Tibial nerve (tissue), 4 donors: ENCODE measurements at regions not wholly inside any gene's neighbourhood (a gene's known extent, or its start where the extent isn't known, plus 50 kb on each side); places are given as distances from the start of the nearest gene placed in this dataset.

Experiments used
- DNase-seq, 2 donors: peaks; one replicate each; pipeline ENCODE4 v3.0.0-alpha.2; 2019; ENCODE audit warnings: low spot score in 2 of 2
- H3K27ac ChIP-seq, 4 donors: fragments of 200-600 bp; sonication (generic) in 3 of 4; one replicate each; pipeline ENCODE4 v1.5.1; 2017 to 2019; ENCODE audit warnings: mild to moderate bottlenecking in 1 of 4
- H3K27me3 ChIP-seq, 2 donors: fragments of 200-600 bp; sonication (generic) in 1 of 2; one replicate each; pipeline versions ENCODE4 v1.5.1 to v1.6.0; 2017 to 2019
- H3K36me3 ChIP-seq, 3 donors: fragments of 200-600 bp; sonication (generic); one replicate each; pipeline ENCODE4 v1.5.1; 2018 to 2019
- H3K4me1 ChIP-seq, 4 donors: fragments of 200-600 bp; sonication (generic) in 3 of 4; one replicate each; pipeline ENCODE4 v1.5.1; 2017 to 2019
- H3K4me3 ChIP-seq, 4 donors: fragments of 200-600 bp; sonication (generic) in 3 of 4; one replicate each; pipeline ENCODE4 v1.5.1; 2017 to 2019; ENCODE audit warnings: mild to moderate bottlenecking in 1 of 4, moderate library complexity in 1 of 4
- H3K9me3 ChIP-seq, 4 donors: fragments of 200-600 bp; sonication (generic) in 3 of 4; one replicate each; pipeline ENCODE4 v1.5.1; 2017 to 2019
- CTCF ChIP-seq, 5 experiments: fragments of 200-600 bp in 3 of 5; fragments of 450-650 bp in 2 of 5; sonication (generic) in 3 of 5; IDR thresholded peaks; one replicate each; pipeline ENCODE4 v1.5.1; 2016 to 2019; ENCODE audit warnings: antibody characterized with exemption in 5 of 5, mild to moderate bottlenecking in 3 of 5, moderate library complexity in 2 of 5
- EP300 ChIP-seq, 2 donors: sonication (generic); formaldehyde crosslinking; IDR thresholded peaks; one replicate each; pipeline ENCODE4 v1.6.1; 2017; ENCODE audit warnings: antibody characterized with exemption in 2 of 2, mild to moderate bottlenecking in 1 of 2
- POLR2A ChIP-seq, 2 donors: fragments of 450-650 bp; IDR thresholded peaks; one replicate each; pipeline ENCODE4 v1.6.1; 2017; ENCODE audit warnings: antibody characterized with exemption in 2 of 2, mild to moderate bottlenecking in 2 of 2, moderate library complexity in 2 of 2
- WGBS, 2 donors: methylation state at CpG; one replicate each; pipeline ENCODE4 v1.1.5; 2018; 5-methylcytosine and 5-hydroxymethylcytosine counted together

- Histone ChIP-seq H3K4me3 (no peak overlapping the region), H3K4me1 (no peaks in the 10 kb centered on the region), H3K27ac (no peak overlapping the region), H3K9me3 (no peaks in the 10 kb centered on the region), H3K27me3 (no peaks in the 10 kb centered on the region), H3K36me3 (no peaks in the 10 kb centered on the region)
- no peak for TF ChIP-seq CTCF (IDR thresholded peaks at IDR 0.05)
- TF ChIP-seq POLR2A (IDR thresholded peaks at IDR 0.05), result no peak
- TF ChIP-seq EP300 (IDR thresholded peaks at IDR 0.05), result no peak
- no peak for DNase-seq
Observed at GRCh38 chr13:78884571-78884970, 225.6 kb upstream of the OBI1 start.

- no peak for DNase-seq
- no peak overlapping the region for H3K27ac ChIP-seq
- H3K4me3 ChIP-seq, result no peak overlapping the region
- H3K36me3 ChIP-seq, result no peaks in the 10 kb centered on the region
- H3K27me3 ChIP-seq, result no peaks in the 10 kb centered on the region
- H3K9me3 ChIP-seq, result no peaks in the 10 kb centered on the region
- TF ChIP-seq CTCF (IDR thresholded peaks at IDR 0.05) (no peak), EP300 (IDR thresholded peaks at IDR 0.05) (no peak), POLR2A (IDR thresholded peaks at IDR 0.05) (no peak)
- no peaks in the 10 kb centered on the region for H3K4me1 ChIP-seq
Observed at GRCh38 chr13:78881751-78882150, 222.8 kb upstream of the OBI1 start.

- no peaks in the 10 kb centered on the region for H3K36me3 ChIP-seq
- TF ChIP-seq EP300 (IDR thresholded peaks at IDR 0.05), result no peak
- no peak for TF ChIP-seq CTCF (IDR thresholded peaks at IDR 0.05)
- no peak for TF ChIP-seq POLR2A (IDR thresholded peaks at IDR 0.05)
- no peak overlapping the region for H3K4me3 ChIP-seq
- no peaks in the 10 kb centered on the region for H3K27me3 ChIP-seq
- no peaks in the 10 kb centered on the region for H3K4me1 ChIP-seq
- no peak overlapping the region for H3K27ac ChIP-seq
- H3K9me3 ChIP-seq, result no peaks in the 10 kb centered on the region
- 57 to 62% methylated on average over 3 of the region's 3 CpGs for WGBS, 2 donors
- no peak for DNase-seq
Observed at GRCh38 chr13:78881054-78881453, 222.1 kb upstream of the OBI1 start.

- TF ChIP-seq CTCF (IDR thresholded peaks at IDR 0.05), result no peak
- no peak for TF ChIP-seq EP300 (IDR thresholded peaks at IDR 0.05)
- TF ChIP-seq POLR2A (IDR thresholded peaks at IDR 0.05), result no peak
- no peak overlapping the region for H3K4me3 ChIP-seq
- H3K27ac ChIP-seq, result no peak overlapping the region
- H3K9me3 ChIP-seq, result no peaks in the 10 kb centered on the region
- WGBS, 2 donors, result 67% methylated on average over 1 of the region's 1 CpG; no CpG with 5 or more reads in 1 of the 2 donors
- H3K27me3 ChIP-seq, result no peaks in the 10 kb centered on the region
- no peaks in the 10 kb centered on the region for H3K4me1 ChIP-seq
- no peaks in the 10 kb centered on the region for H3K36me3 ChIP-seq
- no peak for DNase-seq
Observed at GRCh38 chr13:78876915-78877549, 218.1 kb upstream of the OBI1 start.

- H3K9me3 ChIP-seq, result no peaks in the 10 kb centered on the region
- 72 to 74% methylated on average over 9 to 12 of the region's 12 CpGs for WGBS, 2 donors
- TF ChIP-seq POLR2A (IDR thresholded peaks at IDR 0.05), result no peak
- TF ChIP-seq CTCF (IDR thresholded peaks at IDR 0.05), result no peak
- TF ChIP-seq EP300 (IDR thresholded peaks at IDR 0.05), result no peak
Observed at GRCh38 chr13:78875792-78876580, 217.0 kb upstream of the OBI1 start.

More at GRCh38 chr13:78875792-78876580, 217.0 kb upstream of the OBI1 start:
- Histone ChIP-seq H3K4me1 (no peaks in the 10 kb centered on the region), H3K4me3 (no peak overlapping the region), H3K36me3 (no peaks in the 10 kb centered on the region), H3K27me3 (no peaks in the 10 kb centered on the region), H3K27ac (no peak overlapping the region)
- no peak for DNase-seq
